T-helper 2 cell treated with Interferon-gamma antibody and Interleukin-4, amounts not matched to agents 5 μg/mL and 100 μg/mL, for 36 hours (primary cell): ENCODE measurements at regions not wholly inside any gene's neighbourhood (a gene's known extent, or its start where the extent isn't known, plus 50 kb on each side); places are given as distances from the start of the nearest gene placed in this dataset.

ENCODE experiments used
- DNase-seq: peaks from one replicate; pipeline ENCODE4 v3.0.0; 2021; ENCODE audit warnings: low spot score
- H3K27ac Mint-ChIP-seq: one replicate; pipeline ENCODE4 v1.8.0; 2021; ENCODE audit warnings: mild to moderate bottlenecking, mixed read lengths
- H3K27me3 Mint-ChIP-seq: one replicate; pipeline ENCODE4 v1.8.0; 2021; ENCODE audit warnings: low read depth, mixed read lengths
- H3K36me3 Mint-ChIP-seq: one replicate; pipeline ENCODE4 v1.8.0; 2021; ENCODE audit warnings: low read depth, mixed read lengths
- H3K4me1 Mint-ChIP-seq: one replicate; pipeline ENCODE4 v1.8.0; 2021; ENCODE audit warnings: low read depth, mixed read lengths
- H3K4me3 Mint-ChIP-seq: one replicate; pipeline ENCODE4 v1.8.0; 2022; ENCODE audit warnings: mild to moderate bottlenecking, moderate library complexity, mixed read lengths
- H3K9me3 Mint-ChIP-seq: one replicate; pipeline ENCODE4 v1.8.0; 2021; ENCODE audit warnings: mixed read lengths

- no peaks in the 10 kb centered on the region for H3K4me1 Mint-ChIP-seq
- no peaks in the 10 kb centered on the region for H3K9me3 Mint-ChIP-seq
- H3K4me3 Mint-ChIP-seq = no peak overlapping the region
- DNase-seq = no peak
- no peaks in the 10 kb centered on the region for H3K36me3 Mint-ChIP-seq
- H3K27me3 Mint-ChIP-seq = no peaks in the 10 kb centered on the region
- H3K27ac Mint-ChIP-seq = no peak overlapping the region
Measured at GRCh38 chr2:120464448-120464931, 118.6 kb downstream of the INHBB start.

- H3K9me3 Mint-ChIP-seq = no peaks in the 10 kb centered on the region
- no peak overlapping the region for H3K4me3 Mint-ChIP-seq
- DNase-seq = no peak
- H3K27ac Mint-ChIP-seq = no peak overlapping the region
- no peaks in the 10 kb centered on the region for H3K27me3 Mint-ChIP-seq
- H3K4me1 Mint-ChIP-seq = no peaks in the 10 kb centered on the region
- no peaks in the 10 kb centered on the region for H3K36me3 Mint-ChIP-seq
Measured at GRCh38 chr2:120465012-120465700, 119.2 kb downstream of the INHBB start.

- Mint-ChIP-seq H3K4me3 (no peak overlapping the region), H3K4me1 (no peaks in the 10 kb centered on the region), H3K27me3 (no peaks in the 10 kb centered on the region), H3K36me3 (no peaks in the 10 kb centered on the region), H3K27ac (no peak overlapping the region), H3K9me3 (no peaks in the 10 kb centered on the region)
- DNase-seq = no peak
Measured at GRCh38 chr2:120465701-120465988, 119.7 kb downstream of the INHBB start.

GRCh38 chr2:120465989-120466703 is 120.2 kb downstream of the INHBB start:
- Mint-ChIP-seq H3K27ac (no peak overlapping the region), H3K36me3 (no peaks in the 10 kb centered on the region), H3K4me1 (no peaks in the 10 kb centered on the region), H3K9me3 (no peaks in the 10 kb centered on the region), H3K27me3 (no peaks in the 10 kb centered on the region), H3K4me3 (no peak overlapping the region)
- no peak for DNase-seq

GRCh38 chr2:120466704-120467054 is 120.7 kb downstream of the INHBB start:
- Mint-ChIP-seq H3K4me3 (no peak overlapping the region), H3K4me1 (no peaks in the 10 kb centered on the region), H3K36me3 (no peaks in the 10 kb centered on the region), H3K27me3 (no peaks in the 10 kb centered on the region), H3K9me3 (no peaks in the 10 kb centered on the region), H3K27ac (no peak overlapping the region)
- DNase-seq = no peak

GRCh38 chr2:120468136-120468535 is 122.2 kb downstream of the INHBB start:
- H3K4me1 Mint-ChIP-seq = no peaks in the 10 kb centered on the region
- no peaks in the 10 kb centered on the region for H3K27me3 Mint-ChIP-seq
- H3K9me3 Mint-ChIP-seq = no peaks in the 10 kb centered on the region
- H3K36me3 Mint-ChIP-seq = no peaks in the 10 kb centered on the region
- DNase-seq = no peak
- no peak overlapping the region for H3K27ac Mint-ChIP-seq
- no peak overlapping the region for H3K4me3 Mint-ChIP-seq

GRCh38 chr2:120469426-120469825 is 123.5 kb downstream of the INHBB start:
- Mint-ChIP-seq H3K4me1 (no peaks in the 10 kb centered on the region), H3K4me3 (no peak overlapping the region), H3K27me3 (no peaks in the 10 kb centered on the region), H3K36me3 (no peaks in the 10 kb centered on the region), H3K9me3 (no peaks in the 10 kb centered on the region), H3K27ac (no peak overlapping the region)
- no peak for DNase-seq

- no peaks in the 10 kb centered on the region for H3K9me3 Mint-ChIP-seq
Measured at GRCh38 chr2:120470041-120470965, 124.4 kb downstream of the INHBB start.

GRCh38 chr2:120471166-120471565 is 125.2 kb downstream of the INHBB start:
- Mint-ChIP-seq H3K36me3 (no peaks in the 10 kb centered on the region), H3K9me3 (no peaks in the 10 kb centered on the region), H3K27me3 (no peaks in the 10 kb centered on the region), H3K4me1 (no peaks in the 10 kb centered on the region), H3K27ac (no peak overlapping the region), H3K4me3 (no peak overlapping the region)
- no peak for DNase-seq

More at GRCh38 chr2:120470041-120470965, 124.4 kb downstream of the INHBB start:
- Mint-ChIP-seq H3K36me3 (no peaks in the 10 kb centered on the region), H3K4me3 (no peak overlapping the region), H3K4me1 (no peaks in the 10 kb centered on the region), H3K27ac (no peak overlapping the region), H3K27me3 (no peaks in the 10 kb centered on the region)
- no peak for DNase-seq

- Mint-ChIP-seq H3K27me3 (no peaks in the 10 kb centered on the region), H3K36me3 (no peaks in the 10 kb centered on the region)
Measured at GRCh38 chr2:120472031-120472430, 126.1 kb downstream of the INHBB start.

GRCh38 chr2:120472891-120473309 is 127.0 kb downstream of the INHBB start:
- Mint-ChIP-seq H3K27ac (no peak overlapping the region), H3K4me3 (no peak overlapping the region), H3K4me1 (no peaks in the 10 kb centered on the region), H3K9me3 (no peaks in the 10 kb centered on the region), H3K36me3 (no peaks in the 10 kb centered on the region), H3K27me3 (no peaks in the 10 kb centered on the region)
- DNase-seq = no peak

More at GRCh38 chr2:120472031-120472430, 126.1 kb downstream of the INHBB start:
- no peak overlapping the region for H3K27ac Mint-ChIP-seq
- H3K4me3 Mint-ChIP-seq = no peak overlapping the region
- no peaks in the 10 kb centered on the region for H3K4me1 Mint-ChIP-seq
- no peaks in the 10 kb centered on the region for H3K9me3 Mint-ChIP-seq
- DNase-seq = no peak

GRCh38 chr2:120473522-120474271 is 127.8 kb downstream of the INHBB start:
- no peak overlapping the region for H3K27ac Mint-ChIP-seq
- no peak for DNase-seq
- H3K4me3 Mint-ChIP-seq = no peak overlapping the region
- H3K9me3 Mint-ChIP-seq = no peaks in the 10 kb centered on the region
- no peaks in the 10 kb centered on the region for H3K36me3 Mint-ChIP-seq
- H3K4me1 Mint-ChIP-seq = no peaks in the 10 kb centered on the region
- no peaks in the 10 kb centered on the region for H3K27me3 Mint-ChIP-seq

GRCh38 chr2:120474486-120474885 is 128.6 kb downstream of the INHBB start:
- no peaks in the 10 kb centered on the region for H3K4me1 Mint-ChIP-seq
- no peak overlapping the region for H3K27ac Mint-ChIP-seq
- DNase-seq = no peak
- H3K27me3 Mint-ChIP-seq = no peaks in the 10 kb centered on the region
- no peak overlapping the region for H3K4me3 Mint-ChIP-seq
- no peaks in the 10 kb centered on the region for H3K36me3 Mint-ChIP-seq
- no peaks in the 10 kb centered on the region for H3K9me3 Mint-ChIP-seq
